ENCODE measurements at regions not wholly inside any gene's neighbourhood (a gene's known extent, or its start where the extent isn't known, plus 50 kb on each side); places are given as distances from the start of the nearest gene placed in this dataset.

DNA sequence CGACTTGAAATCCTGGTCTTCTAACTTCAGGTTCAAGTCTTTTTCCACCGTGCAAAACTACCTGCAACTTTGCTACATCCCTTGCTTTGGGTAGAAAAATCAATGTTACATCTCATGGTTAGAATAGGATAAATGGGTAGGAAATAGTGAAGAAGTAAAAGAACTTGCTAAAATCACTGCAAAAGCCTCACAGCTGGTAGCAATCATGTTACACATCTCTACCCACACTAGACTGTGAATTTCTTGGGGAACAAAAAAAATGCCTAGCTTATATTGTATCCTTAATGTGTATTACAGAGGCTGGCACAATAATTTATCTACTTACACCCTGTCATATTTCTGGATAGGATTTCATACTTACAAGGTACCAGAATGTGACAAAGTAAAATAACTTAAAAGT, 133.8 kb downstream of the FAM181B start:
- POLR2A ChIA-PET: no interaction called here
- no peak for ATAC-seq
- H3K27me3 Mint-ChIP-seq: peaks cover 0 to 25% (median 5%) of the 10 kb centered on the region in 5 donors
- H3K27ac Mint-ChIP-seq: no peak overlapping the region
- no peaks in the 10 kb centered on the region for H3K4me1 Mint-ChIP-seq
- no peaks in the 10 kb centered on the region for H3K36me3 Mint-ChIP-seq
- no peak for DNase-seq
- H3K9me3 Mint-ChIP-seq: peaks cover 0 to 8% (median 0%) of the 10 kb centered on the region in 9 donors
- no peak overlapping the region for H3K4me3 Mint-ChIP-seq

DNA sequence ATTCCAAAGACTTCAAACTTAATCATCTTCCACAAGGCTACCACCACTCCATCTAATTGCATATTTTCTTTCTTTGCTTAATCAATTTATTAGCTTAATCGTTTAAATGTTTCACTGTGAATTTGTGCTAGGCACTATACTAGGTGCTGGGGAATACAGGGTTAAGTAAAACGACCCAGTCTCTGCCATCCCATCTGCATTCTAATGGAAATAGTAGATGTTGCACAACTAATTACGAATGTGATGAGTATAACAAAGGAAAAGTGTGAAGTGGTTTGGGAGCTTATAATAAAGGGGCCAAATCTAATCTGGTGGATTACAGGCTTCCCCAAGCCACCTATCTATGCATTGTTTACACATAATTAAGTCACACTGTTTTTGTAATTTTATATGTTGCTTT, 147.1 kb downstream of the FAM181B start:
- Mint-ChIP-seq H3K36me3 (no peaks in the 10 kb centered on the region), H3K4me3 (no peak overlapping the region), H3K27me3 (peaks cover 0 to 1% (median 0%) of the 10 kb centered on the region in 5 donors), H3K4me1 (no peaks in the 10 kb centered on the region), H3K9me3 (peaks cover 0 to 21% (median 6%) of the 10 kb centered on the region in 9 donors), H3K27ac (no peak overlapping the region)
- DNase-seq (no peak), ATAC-seq (no peak)
- POLR2A ChIA-PET: no interaction called here

DNA sequence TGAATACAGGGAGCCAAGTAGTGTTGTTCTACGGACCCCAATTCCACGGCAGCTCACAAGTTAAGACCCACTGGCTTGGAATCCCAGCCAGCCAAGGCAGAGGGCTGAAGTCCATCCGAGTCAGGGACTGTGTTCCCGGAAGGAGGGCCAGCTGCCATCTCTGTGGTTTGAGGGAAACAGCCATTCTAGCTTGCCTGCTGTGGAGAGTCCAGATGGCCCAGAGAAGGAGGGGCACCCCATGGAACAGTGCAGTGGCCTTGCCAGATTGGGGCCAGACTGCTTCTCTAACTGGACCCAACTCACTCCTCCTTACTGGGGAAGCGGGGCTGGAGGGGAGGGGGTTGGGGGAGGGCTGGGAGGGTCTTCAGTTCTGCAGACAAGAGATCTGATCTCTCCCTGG, 156.4 kb downstream of the FAM181B start:
- no peaks in the 10 kb centered on the region for H3K36me3 Mint-ChIP-seq
- ATAC-seq: no peak
- H3K27me3 Mint-ChIP-seq: peaks cover 3 to 17% (median 9%) of the 10 kb centered on the region in 5 donors
- no peak for DNase-seq
- POLR2A ChIA-PET: no interaction called here
- no peaks in the 10 kb centered on the region for H3K4me1 Mint-ChIP-seq
- peaks cover 0 to 11% (median 2%) of the 10 kb centered on the region in 9 donors for H3K9me3 Mint-ChIP-seq
- H3K27ac Mint-ChIP-seq: no peak overlapping the region
- H3K4me3 Mint-ChIP-seq: no peak overlapping the region

DNA sequence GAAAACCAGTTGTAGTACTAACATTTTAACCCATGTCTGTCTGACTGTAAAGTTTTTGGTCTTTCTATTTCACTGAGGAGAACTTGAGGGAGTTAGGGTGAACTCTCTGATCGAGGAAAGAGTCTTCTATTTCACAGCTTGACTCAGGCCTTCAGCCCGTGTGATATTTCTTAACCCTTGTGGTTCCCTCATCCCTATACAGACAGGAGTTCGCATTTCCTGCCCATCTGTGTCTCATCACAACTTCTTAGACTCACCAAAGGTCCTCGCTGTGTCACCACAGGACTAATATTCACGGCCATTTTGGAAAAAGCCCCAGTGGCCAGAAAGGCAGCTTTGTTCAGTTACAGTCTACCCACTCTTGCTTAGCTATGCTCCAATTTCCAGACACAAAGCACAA, 172.8 kb downstream of the FAM181B start:
- Mint-ChIP-seq H3K4me1 (peaks cover 0 to 17% (median 0%) of the 10 kb centered on the region in 4 donors), H3K9me3 (peaks cover 0 to 7% (median 0%) of the 10 kb centered on the region in 9 donors), H3K27ac (no peak overlapping the region), H3K36me3 (no peaks in the 10 kb centered on the region), H3K27me3 (peaks cover 2 to 11% (median 3%) of the 10 kb centered on the region in 5 donors), H3K4me3 (no peak overlapping the region)
- POLR2A ChIA-PET: no interaction called here
- DNase-seq (no peak), ATAC-seq (no peak)

DNA sequence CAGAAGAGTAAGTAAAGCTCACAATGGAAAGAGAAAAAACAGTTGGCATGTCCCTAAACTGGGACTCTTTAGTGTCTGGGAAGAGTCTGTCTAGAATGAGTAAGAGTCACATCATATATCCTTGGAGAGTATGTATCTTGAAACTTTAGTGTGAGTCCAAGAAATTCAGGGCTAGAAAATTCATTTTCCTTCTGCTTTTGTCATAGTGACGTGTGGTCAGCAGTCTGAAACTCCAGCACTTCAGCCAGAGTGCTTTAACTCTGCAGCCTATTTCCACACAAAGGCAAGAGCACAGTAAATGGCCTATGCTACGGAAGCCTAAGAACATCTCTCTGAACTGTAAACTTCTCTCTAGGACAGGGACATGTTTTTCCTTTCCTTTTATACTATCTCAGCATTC, 174.1 kb downstream of the FAM181B start:
- H3K9me3 Mint-ChIP-seq: peaks cover 0 to 7% (median 0%) of the 10 kb centered on the region in 9 donors
- no peak overlapping the region for H3K4me3 Mint-ChIP-seq
- peaks cover 0 to 17% (median 0%) of the 10 kb centered on the region in 4 donors for H3K4me1 Mint-ChIP-seq
- H3K27ac Mint-ChIP-seq: no peak overlapping the region
- POLR2A ChIA-PET: no interaction called here
- H3K36me3 Mint-ChIP-seq: no peaks in the 10 kb centered on the region
- ATAC-seq (no peak), DNase-seq (no peak)
- H3K27me3 Mint-ChIP-seq: peaks cover 0 to 11% (median 4%) of the 10 kb centered on the region in 5 donors

DNA sequence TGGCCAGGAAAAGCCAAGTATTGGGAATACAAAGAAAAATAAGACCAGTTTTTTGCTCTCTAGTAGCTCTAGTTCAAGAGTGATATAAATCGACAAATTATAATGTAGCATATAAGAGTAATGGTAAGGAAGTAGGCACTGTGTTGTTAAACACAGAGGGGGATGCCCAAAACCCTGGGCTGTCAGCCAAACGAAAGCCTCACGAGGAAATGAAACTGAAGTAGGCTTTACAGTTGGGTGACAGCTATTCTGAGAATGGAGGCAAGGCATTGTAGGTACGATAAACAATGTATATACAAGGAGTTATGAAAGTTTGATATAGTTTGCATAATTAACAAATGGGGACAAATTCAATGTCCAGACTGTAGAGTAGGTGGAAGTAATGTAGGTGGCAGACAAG, 176.4 kb downstream of the FAM181B start:
- H3K9me3 Mint-ChIP-seq: peaks cover 0 to 7% (median 0%) of the 10 kb centered on the region in 9 donors
- DNase-seq (no peak), ATAC-seq (no peak)
- H3K36me3 Mint-ChIP-seq: no peaks in the 10 kb centered on the region
- POLR2A ChIA-PET: no interaction called here
- peaks cover 0 to 11% (median 4%) of the 10 kb centered on the region in 5 donors for H3K27me3 Mint-ChIP-seq
- no peak overlapping the region for H3K27ac Mint-ChIP-seq
- H3K4me1 Mint-ChIP-seq: peaks cover 0 to 17% (median 0%) of the 10 kb centered on the region in 4 donors
- H3K4me3 Mint-ChIP-seq: no peak overlapping the region

DNA sequence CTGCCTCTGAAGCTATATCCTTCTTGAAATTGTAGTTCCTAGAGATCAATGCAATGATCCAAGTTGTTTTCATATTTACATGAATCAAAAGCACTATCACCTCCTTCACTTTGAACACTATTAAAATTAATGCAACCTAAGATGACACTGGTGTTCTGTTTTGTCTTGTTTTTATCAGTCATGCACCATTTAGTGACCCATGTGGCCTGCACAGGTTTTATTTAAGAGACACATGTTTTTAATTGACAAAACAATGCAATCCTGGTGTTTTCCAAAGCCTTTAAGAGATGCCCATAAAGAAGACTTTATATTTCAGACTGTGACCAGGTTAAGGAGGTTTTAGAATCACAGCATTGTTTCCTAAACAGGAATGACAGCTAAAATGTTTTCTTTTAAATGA, 177.5 kb downstream of the FAM181B start:
- Mint-ChIP-seq H3K36me3 (no peaks in the 10 kb centered on the region), H3K9me3 (peaks cover 0 to 5% (median 0%) of the 10 kb centered on the region in 9 donors), H3K4me3 (no peak overlapping the region), H3K27ac (no peak overlapping the region), H3K4me1 (peaks cover 0 to 17% (median 0%) of the 10 kb centered on the region in 4 donors), H3K27me3 (peaks cover 0 to 12% (median 3%) of the 10 kb centered on the region in 5 donors)
- no peak for DNase-seq
- ATAC-seq: no peak
- POLR2A ChIA-PET: no interaction called here

DNA sequence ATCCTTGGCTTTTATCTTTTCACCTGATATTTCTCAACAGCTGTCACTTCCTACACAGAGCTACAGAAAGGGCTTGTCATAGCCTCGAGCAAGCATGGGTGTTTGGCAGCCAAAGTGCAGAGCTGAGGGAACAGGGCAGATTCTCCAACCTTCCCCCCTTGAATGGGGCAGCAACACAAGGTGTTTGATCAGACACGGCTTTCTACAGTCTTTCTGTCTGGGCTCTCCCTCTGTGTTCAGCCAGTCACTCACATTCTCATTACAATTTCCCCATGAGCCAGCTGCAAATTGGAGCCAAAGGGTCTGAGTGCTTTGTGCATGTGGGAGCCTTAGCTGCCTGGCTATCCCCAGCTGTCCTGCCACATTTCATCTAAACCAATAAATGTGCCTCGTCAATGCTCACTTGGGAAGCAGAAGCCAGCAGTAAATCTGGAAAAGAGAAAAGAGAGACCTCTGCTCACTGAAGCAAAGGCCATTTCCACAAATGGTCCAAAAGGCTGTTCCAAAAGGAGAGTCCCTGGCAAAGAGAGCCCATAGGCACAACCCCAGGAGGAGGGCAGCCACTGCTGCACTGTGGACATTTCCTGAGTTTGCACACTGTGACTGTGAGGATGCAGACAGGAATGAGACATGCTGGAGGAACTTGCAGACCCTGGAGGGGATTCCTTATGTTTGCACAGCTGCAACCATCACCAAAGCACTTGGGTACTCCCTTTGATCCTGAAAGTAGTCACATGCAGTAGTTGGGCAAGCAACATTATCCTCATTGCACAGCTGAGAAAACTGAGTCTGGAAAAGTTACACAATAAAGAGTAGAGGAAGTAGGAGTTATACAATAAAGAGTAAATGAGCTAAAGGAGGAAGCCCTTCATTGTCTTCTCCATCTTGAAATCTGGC, 186.8 kb downstream of the FAM181B start:
- Mint-ChIP-seq H3K27me3 (peaks cover 0 to 19% (median 4%) of the 10 kb centered on the region in 5 donors), H3K4me1 (no peaks in the 10 kb centered on the region), H3K27ac (no peak overlapping the region), H3K4me3 (no peak overlapping the region), H3K36me3 (no peaks in the 10 kb centered on the region), H3K9me3 (peaks cover 0 to 10% (median 0%) of the 10 kb centered on the region in 9 donors)
- POLR2A ChIA-PET: no interaction called here
- ATAC-seq (no peak), DNase-seq (no peak)

DNA sequence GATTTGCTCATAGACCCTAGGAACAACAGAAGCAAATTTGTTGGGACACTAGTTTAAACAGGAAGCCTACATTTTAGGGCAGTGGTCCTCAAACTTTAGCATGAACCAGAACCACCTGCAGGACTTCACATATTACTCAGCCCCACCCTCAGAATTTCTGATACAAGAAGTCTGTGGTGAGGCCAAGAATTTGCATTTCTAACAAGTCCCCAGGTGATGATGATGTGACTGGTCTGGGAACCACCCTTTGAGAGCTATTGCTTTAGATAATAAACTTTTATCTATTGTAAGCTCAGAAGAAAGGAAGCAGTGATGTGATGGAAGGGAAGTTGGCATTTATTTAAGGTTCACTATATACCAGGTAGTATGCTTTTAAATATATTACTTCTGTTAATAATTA, 194.0 kb downstream of the FAM181B start:
- Mint-ChIP-seq H3K27me3 (peaks cover 0 to 4% (median 1%) of the 10 kb centered on the region in 5 donors), H3K4me3 (no peak overlapping the region), H3K36me3 (no peaks in the 10 kb centered on the region), H3K9me3 (peaks cover 0 to 2% (median 0%) of the 10 kb centered on the region in 9 donors), H3K27ac (no peak overlapping the region), H3K4me1 (no peaks in the 10 kb centered on the region)
- POLR2A ChIA-PET: interaction anchor here (0.6 kb wide), 1 partner anchor 17 kb away, joined by 5 read pairs; no protein-coding TSS in a partner anchor
- DNase-seq (no peak), ATAC-seq (no peak)

DNA sequence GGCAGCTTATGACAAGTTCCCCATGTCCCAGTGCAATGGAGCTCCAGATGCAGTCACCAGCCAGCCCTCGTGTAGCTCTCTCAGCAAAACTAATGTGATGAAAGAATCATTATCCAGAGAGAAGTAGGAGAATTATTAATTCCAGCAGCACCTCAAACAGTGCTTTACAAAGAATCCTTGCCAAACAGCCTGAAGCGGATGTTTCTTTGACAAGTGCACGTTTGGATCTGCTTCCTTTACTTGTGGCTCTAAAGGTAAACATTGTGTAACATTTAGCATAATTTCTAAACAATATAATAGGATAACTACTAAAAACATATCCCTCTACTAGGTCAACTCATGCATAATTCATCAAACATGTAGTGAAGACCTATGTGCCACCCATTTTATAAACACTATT, 197.0 kb downstream of the FAM181B start:
- Mint-ChIP-seq H3K27ac (no peak overlapping the region), H3K4me1 (no peaks in the 10 kb centered on the region), H3K27me3 (peaks cover 0 to 4% (median 0%) of the 10 kb centered on the region in 5 donors), H3K36me3 (no peaks in the 10 kb centered on the region), H3K4me3 (no peak overlapping the region), H3K9me3 (peaks cover 0 to 6% (median 0%) of the 10 kb centered on the region in 9 donors)
- no peak for DNase-seq
- no peak for ATAC-seq
- POLR2A ChIA-PET: no interaction called here

DNA sequence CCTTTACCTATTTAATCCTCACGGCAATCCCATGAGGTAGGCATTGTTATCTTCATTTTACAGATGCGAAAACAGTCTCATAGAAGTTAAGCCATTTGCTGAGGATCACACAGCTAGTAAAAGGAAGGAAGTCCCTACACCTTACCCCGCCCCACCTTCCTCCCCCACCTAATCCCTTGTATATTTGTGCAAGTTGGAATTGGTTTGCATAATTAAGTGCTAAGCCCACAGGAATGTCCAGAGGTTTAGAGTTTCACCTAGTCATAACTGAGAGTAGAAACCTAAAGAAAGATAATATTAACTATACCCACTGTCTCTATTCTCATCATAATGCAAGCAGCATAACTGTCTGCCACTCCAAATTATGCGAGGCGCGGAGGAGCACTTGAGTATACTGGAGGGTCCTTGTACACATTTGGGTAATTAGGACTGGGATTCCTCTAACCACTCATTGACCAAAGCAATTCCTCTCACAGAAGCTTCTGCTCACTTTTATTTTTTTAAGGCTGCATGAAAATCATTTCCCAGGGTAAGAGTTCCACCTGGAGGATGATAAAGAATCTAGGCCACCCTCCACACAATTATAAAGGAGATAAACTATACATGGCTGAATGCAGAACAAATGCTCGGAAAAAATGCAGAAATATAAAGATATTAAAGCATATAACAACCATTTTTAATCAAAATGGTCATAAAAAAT, 199.9 kb downstream of the FAM181B start:
- Mint-ChIP-seq H3K4me1 (no peaks in the 10 kb centered on the region), H3K36me3 (no peaks in the 10 kb centered on the region), H3K9me3 (peaks cover 0 to 6% (median 0%) of the 10 kb centered on the region in 9 donors), H3K4me3 (no peak overlapping the region), H3K27me3 (peaks cover 0 to 4% (median 0%) of the 10 kb centered on the region in 5 donors), H3K27ac (no peak overlapping the region)
- DNase-seq (no peak), ATAC-seq (no peak)
- POLR2A ChIA-PET: no interaction called here

DNA sequence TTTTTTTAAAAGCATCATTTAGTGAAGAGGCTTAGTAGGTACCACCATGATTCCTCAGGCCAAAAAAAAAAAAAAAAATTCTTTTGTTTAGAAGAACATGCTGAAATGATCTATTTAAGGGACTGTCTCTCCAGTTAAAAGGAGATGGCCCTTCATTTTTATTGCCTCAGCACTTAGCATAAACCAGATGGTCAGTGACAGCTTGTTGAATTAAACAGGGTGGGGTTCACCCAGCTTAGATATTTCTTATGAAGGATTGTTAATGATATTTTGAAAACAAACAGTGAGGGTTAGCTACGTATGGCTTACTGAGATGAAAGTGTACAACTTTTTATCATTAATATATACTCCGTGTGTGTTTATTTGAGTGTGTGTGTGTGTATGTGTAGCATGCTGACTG, 203.7 kb downstream of the FAM181B start:
- Mint-ChIP-seq H3K4me1 (no peaks in the 10 kb centered on the region), H3K36me3 (no peaks in the 10 kb centered on the region), H3K27me3 (peaks cover 0 to 12% (median 2%) of the 10 kb centered on the region in 5 donors), H3K27ac (no peak overlapping the region), H3K4me3 (no peak overlapping the region), H3K9me3 (peaks cover 0 to 6% (median 0%) of the 10 kb centered on the region in 9 donors)
- DNase-seq (no peak), ATAC-seq (no peak)
- POLR2A ChIA-PET: no interaction called here

DNA sequence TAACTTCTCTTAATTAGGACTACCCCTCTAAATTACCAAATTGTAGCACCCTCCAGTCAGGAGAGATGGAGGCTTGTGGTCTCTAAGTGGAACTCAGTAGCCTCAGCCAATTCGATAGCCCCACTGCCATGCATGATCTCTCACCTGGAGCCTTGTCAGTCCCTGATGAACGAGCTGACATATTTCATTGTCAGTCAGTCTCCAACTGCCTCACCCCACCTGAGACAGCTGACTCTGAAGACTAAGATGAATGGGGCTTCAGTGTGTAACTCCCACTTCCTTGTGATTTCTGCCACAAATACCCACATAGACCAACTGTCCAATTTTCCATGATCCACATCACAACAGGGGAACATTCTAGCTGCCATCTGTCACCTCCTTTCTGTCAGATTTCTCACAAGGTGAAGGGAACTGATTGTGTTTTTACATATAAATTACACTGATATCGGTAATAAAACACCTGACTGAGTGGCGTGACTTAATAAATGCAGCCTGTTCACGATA, 206.5 kb downstream of the FAM181B start:
- Mint-ChIP-seq H3K27ac (no peak overlapping the region), H3K9me3 (peaks cover 0 to 6% (median 0%) of the 10 kb centered on the region in 9 donors), H3K4me1 (no peaks in the 10 kb centered on the region), H3K27me3 (peaks cover 0 to 19% (median 3%) of the 10 kb centered on the region in 5 donors), H3K4me3 (no peak overlapping the region), H3K36me3 (no peaks in the 10 kb centered on the region)
- POLR2A ChIA-PET: no interaction called here
- DNase-seq (no peak), ATAC-seq (no peak)
